GM13976 (cell line): ENCODE measurements at regions not wholly inside any gene's neighbourhood (a gene's known extent, or its start where the extent isn't known, plus 50 kb on each side); places are given as distances from the start of the nearest gene placed in this dataset.

Experiments used
- DNase-seq: peaks from one replicate; pipeline ENCODE4 v3.0.0; 2012; ENCODE audit warnings: low spot score
- CTCF ChIP-seq: IDR thresholded peaks from 2 replicates; pipeline ENCODE4 v1.5.1; 2012; ENCODE audit warnings: borderline replicate concordance, mild to moderate bottlenecking; ENCODE audit not compliant: insufficient read depth; ENCODE audit errors: extremely low read depth, missing control alignments, control extremely low read depth
- in situ Hi-C: fragments of 300-500 bp; cut with MboI; formaldehyde crosslinking; loops from one replicate; pipeline ENCODE4 v1.12.0; 2022; ENCODE audit warnings: low sequenced_read_pairs, mixed read lengths, inconsistent platforms; ENCODE audit not compliant: unreplicated experiment

- in situ Hi-C loops: no loop called here
- no peak for DNase-seq
- TF ChIP-seq CTCF: no peak
These were observed 51.1 kb upstream of the PPP1R3C start for GRCh38 chr10:91683975-91684374.

- DNase-seq: no peak
- in situ Hi-C loops: no loop called here
- TF ChIP-seq CTCF: no peak
These were observed 50.0 kb upstream of the PPP1R3C start for GRCh38 chr10:91682912-91683311.
